ENCODE measurements at regions not wholly inside any gene's neighbourhood (a gene's known extent, or its start where the extent isn't known, plus 50 kb on each side); places are given as distances from the start of the nearest gene placed in this dataset.

DNA sequence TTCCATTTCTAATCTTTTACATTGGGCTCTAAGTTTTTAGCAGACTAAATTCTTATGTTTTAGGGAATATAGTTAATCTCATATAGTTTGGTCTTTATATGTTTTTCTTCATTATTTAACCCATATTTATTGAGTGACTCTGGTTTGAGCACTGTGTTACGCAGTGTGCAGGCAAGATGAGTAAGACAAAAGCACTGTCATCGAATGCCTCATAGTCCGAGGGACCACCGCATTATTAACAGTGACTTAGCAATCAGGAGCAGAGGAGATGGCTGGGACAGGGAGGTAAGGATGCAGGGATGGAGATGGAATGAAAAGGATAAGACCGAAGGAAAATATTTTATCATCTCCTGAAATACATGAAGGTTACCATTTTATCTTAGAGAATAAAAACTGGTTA, 65.2 kb upstream of the CTSC start:
- no peaks in the 10 kb centered on the region; a peak in 1 of 5 replicates for H3K4me1 ChIP-seq (replicated peaks in 1 of 2; ENCODE audit: control insufficient read depth in 2 of 2, insufficient read depth in 2 of 2, low read length in 2 of 2)
- H3K27ac ChIP-seq (ENCODE audit: extremely low read depth, low read depth, low read length) = no peak overlapping the region
- H3K27me3 ChIP-seq (ENCODE audit: control insufficient read depth in 2 of 2, insufficient read depth in 2 of 2, low read length in 2 of 2) = no peaks in the 10 kb centered on the region
- H3K36me3 ChIP-seq (ENCODE audit: control insufficient read depth, insufficient read depth, low read length) = no peaks in the 10 kb centered on the region
- no peaks in the 10 kb centered on the region for H3K79me2 ChIP-seq (ENCODE audit: control insufficient read depth, insufficient read depth, low read length)
- DNase-seq (ENCODE audit: extremely low read depth in 1 of 4, low spot score in 3 of 4) (no peak), FAIRE-seq (no peak), ATAC-seq (no peak)
- no peak overlapping the region for H3K4me2 ChIP-seq (ENCODE audit: insufficient read depth, low read length)
- POLR2A ChIA-PET = no interaction called here
- no peaks in the 10 kb centered on the region for H3K9me1 ChIP-seq (ENCODE audit: control insufficient read depth, insufficient read depth, low read length)
- WGBS (ENCODE audit: insufficient coverage, low coverage, missing lambda C conversion rate) = 70% methylated on average over 5 of the region's 5 CpGs
- no TSS peak for BruUV-seq (replicated peaks)
- intact Hi-C loops (cut with micrococcal nuclease) = no loop called here
- H3K9ac ChIP-seq (ENCODE audit: insufficient read depth in 1 of 2, low read depth in 2 of 2, low read length in 2 of 2) = no peak overlapping the region
- H3K9me3 ChIP-seq (replicated peaks; ENCODE audit: control insufficient read depth, insufficient read depth, low read depth, low read length) = no peaks in the 10 kb centered on the region
- no peak overlapping the region for H2AFZ ChIP-seq (ENCODE audit: low read depth, low read length)
- CTCF ChIA-PET (ENCODE audit: low intra/inter-chr PET ratio) = no interaction called here
- no peak overlapping the region for H3K4me3 ChIP-seq
- in situ Hi-C loops (cut with MboI) = no loop called here
- H4K20me1 ChIP-seq (replicated peaks; ENCODE audit: control insufficient read depth, insufficient read depth, low read length) = no peaks in the 10 kb centered on the region
- TF ChIP-seq PHTF2 (CRISPR knock-in tag; IDR thresholded peaks at IDR 0.05) = no peak
- TF ChIP-seq SAFB (IDR thresholded peaks at IDR 0.05; ENCODE audit: borderline replicate concordance, low read depth, low read length) = no peak
- TF ChIP-seq CTBP1 (IDR thresholded peaks at IDR 0.05; ENCODE audit: borderline replicate concordance) = no peak
- no peak for TF ChIP-seq POLR2G (IDR thresholded peaks at IDR 0.05; ENCODE audit: low read depth, low read length)
- no peak for TF ChIP-seq ZBTB2 (IDR thresholded peaks at IDR 0.05)
- no peak for TF ChIP-seq MTA1 (IDR thresholded peaks at IDR 0.05; ENCODE audit: borderline replicate concordance)
- TF ChIP-seq ZHX1 (conservative IDR thresholded peaks at IDR 0.05; ENCODE audit: low read length) = no peak
- TF ChIP-seq ZBTB40 (IDR thresholded peaks at IDR 0.05) = no peak
- no peak for TF ChIP-seq ZBTB40 (CRISPR knock-in tag; IDR thresholded peaks at IDR 0.05)
